NCI-H524 treated with DMSO at 0.1 percent for 48 hours (cell line): ENCODE measurements at regions not wholly inside any gene's neighbourhood (a gene's known extent, or its start where the extent isn't known, plus 50 kb on each side); places are given as distances from the start of the nearest gene placed in this dataset.
"Not testable (repeated sequence)": the region's sequence is repeated elsewhere in the genome, so short reads cannot be mapped to it uniquely, and the experiment has no call there.

Experiments used
- DNase-seq: peaks from one replicate; lab custom pipeline; 2025; lab: John Stamatoyannopoulos, UW

GRCh38 chr7:94314413-94315410 is 80.0 kb upstream of the COL1A2 start:
- peak; percentile 97 for DNase-seq

GRCh38 chr7:94321138-94321537 is 73.6 kb upstream of the COL1A2 start:
- not testable (repeated sequence) for DNase-seq

DNA sequence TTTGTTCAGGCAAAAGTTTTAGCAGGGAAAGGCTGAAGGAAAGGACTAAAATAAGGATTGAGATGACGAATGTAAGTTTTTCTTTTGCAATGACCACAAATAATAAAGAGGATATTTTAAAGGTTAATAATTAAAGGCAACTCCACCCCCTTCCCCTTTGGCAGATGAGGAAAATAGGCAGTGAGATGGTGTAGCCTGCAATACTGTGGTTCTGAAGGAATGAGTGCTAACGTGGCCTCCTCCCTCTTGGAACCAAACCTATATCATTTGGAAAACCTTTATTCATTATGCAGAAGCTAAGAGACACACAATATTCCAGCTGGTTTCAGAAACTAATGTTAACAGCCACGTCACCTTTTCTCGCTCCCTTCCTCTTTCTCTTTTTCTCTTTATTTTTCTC is 70.9 kb upstream of the COL1A2 start:
- DNase-seq: no peak

GRCh38 chr7:94324380-94325121 is 70.1 kb upstream of the COL1A2 start:
- DNase-seq: no peak

- no peak for DNase-seq
Observed at GRCh38 chr7:94325122-94325475, 69.6 kb upstream of the COL1A2 start.

DNA sequence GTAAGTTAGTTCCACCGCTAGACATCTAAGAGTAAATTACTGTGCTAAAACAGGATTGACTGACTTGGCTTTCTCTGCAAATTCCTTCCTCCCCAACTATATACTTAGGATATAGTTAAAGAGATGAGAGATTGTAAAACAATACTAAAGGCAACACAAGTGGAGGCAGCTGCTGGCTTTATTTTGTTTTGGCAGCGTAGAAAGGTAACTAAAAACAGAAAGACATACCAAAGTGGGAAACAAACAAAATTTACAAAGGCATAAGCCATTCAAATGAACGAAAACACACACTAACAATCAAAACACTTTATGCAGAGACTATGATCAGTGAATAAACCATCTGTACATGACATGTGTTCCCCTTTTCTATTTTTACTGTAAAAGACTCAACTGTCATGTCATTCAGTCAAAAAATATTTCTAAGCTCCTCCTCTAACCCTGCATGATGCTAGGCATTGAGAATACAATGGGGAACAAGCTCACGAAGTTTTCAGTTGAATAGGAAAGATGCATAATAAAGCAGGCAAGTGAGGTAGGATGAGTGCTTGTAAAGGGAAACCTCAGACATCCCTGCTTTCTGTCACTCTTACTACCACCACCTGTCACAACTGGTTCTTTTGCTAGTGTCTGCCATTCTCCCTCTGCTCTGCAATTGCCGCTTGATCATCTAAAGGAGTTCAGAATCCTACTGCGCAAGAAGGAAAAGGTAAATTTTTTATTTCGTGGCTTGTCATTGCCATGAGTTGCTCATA is 64.2 kb upstream of the COL1A2 start:
- peak; percentile 14 for DNase-seq

GRCh38 chr7:94332571-94332970 is 62.1 kb upstream of the COL1A2 start:
- no peak for DNase-seq

GRCh38 chr7:94333810-94334209 is 60.9 kb upstream of the COL1A2 start:
- no peak for DNase-seq

DNA sequence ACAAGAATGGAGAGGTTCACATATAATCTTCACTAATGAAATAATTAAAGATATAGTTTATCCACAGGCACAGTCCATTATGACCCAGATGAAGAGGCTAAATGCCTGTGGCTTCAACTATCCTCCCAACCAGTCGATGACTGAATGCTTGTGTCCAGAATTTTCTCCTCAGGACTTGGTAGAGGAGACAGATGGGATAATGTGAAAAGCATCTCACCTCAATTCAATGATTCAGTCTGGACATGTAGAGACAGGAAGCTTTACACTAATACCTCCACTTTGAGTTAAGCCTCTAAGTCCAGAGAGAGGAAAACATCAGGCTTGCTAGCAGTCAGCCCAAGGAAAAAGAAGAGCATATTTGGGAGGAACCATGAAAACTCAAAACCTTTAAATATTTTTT is 59.1 kb upstream of the COL1A2 start:
- peak; percentile 19 for DNase-seq

DNA sequence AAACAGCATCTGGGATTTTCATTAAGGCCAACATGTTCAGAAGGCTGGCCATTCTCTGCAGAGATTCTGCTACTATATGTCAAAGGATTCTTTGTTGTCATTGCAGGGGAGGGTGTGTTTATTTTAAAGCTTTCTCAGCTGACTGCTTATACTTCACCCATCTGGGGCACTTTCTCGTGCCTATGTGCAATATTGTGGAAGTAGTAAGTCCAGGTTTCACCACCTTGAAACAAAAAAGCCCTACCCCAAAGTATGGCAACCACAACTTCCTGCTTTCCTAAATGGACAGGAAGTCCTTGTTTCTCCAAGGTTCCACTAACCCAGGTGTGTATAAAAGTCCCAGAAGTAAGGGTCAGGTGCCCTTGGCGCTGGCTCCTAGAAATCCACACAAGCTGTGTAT is 58.7 kb upstream of the COL1A2 start:
- no peak for DNase-seq

DNA sequence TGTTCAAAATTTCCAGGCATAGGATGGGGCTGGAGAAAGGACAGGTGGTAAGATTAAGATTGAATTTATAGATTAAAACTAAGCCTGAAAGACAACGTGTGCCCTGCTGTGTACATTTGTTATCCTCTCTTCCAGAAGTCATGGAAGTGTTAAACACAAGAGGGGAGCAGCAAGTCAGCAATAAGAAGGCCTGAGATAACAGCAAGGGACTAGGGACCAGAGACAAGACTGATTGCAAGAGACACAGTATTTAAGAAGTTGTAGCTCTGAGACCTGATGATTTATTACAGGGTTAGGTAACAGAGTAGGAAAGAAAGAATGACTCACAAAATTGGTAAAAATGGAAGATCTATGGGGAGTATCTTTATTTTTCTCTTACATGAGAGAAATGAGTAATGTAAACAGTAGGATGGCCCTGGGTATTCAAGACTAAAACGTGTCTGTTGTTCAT is 55.7 kb upstream of the COL1A2 start:
- peak; percentile 14 for DNase-seq

- DNase-seq: no peak
Observed at GRCh38 chr7:94344826-94345225, 49.9 kb upstream of the COL1A2 start.
